SK-N-SH (cell line): ENCODE measurements at regions not wholly inside any gene's neighbourhood (a gene's known extent, or its start where the extent isn't known, plus 50 kb on each side); places are given as distances from the start of the nearest gene placed in this dataset.

ENCODE experiments used
- CTCF ChIA-PET: fragments of 300-600, 350-600 bp; formaldehyde crosslinking; extraction: SDS; loops from one replicate; lab custom pipeline; 2021; lab: Yijun Ruan, JAX
- POLR2A ChIA-PET: fragments of 350-600 bp; sonication (Branson Sonifier 250); formaldehyde crosslinking; extraction: SDS; loops from one replicate; lab custom pipeline; 2020; ENCODE audit warnings: antibody characterized with exemption, inconsistent platforms; lab: Yijun Ruan, JAX
- DNase-seq: peaks from one replicate; pipeline ENCODE4 v3.0.0; 2012
- H2AFZ ChIP-seq: fragments of 200-600 bp; sonication (generic); 2 replicates; pipeline ENCODE4 v1.8.1; 2016; ENCODE audit warnings: antibody characterized with exemption, mild to moderate bottlenecking, low read depth
- H3F3A ChIP-seq: fragments of 200-600 bp; sonication (generic); replicated peaks from 2 replicates; pipeline ENCODE3; 2016; ENCODE audit warnings: antibody characterized with exemption, mild to moderate bottlenecking; ENCODE audit not compliant: insufficient read depth
- H3K27ac ChIP-seq, 2 experiments: fragments of 200-500 bp in 1 of 2; fragments of 200-600 bp in 1 of 2; sonication (Bioruptor generic) in 1 of 2; sonication (generic), shearing (Covaris generic) in 1 of 2; 2 replicates each; pipeline versions ENCODE4 v1.5.1 to v1.6.1; 2014 to 2016; ENCODE audit warnings: low read depth in 2 of 2, inconsistent platforms in 1 of 2, low read length in 1 of 2, mild to moderate bottlenecking in 1 of 2, mixed read lengths in 1 of 2
- H3K27me3 ChIP-seq: fragments of 200-600 bp; sonication (generic), shearing (Covaris generic); 2 replicates; pipeline ENCODE4 v1.6.1; 2016; ENCODE audit warnings: mixed run types; ENCODE audit not compliant: insufficient read depth
- H3K36me3 ChIP-seq, 2 experiments: fragments of 200-500 bp in 1 of 2; fragments of 200-600 bp in 1 of 2; sonication (Bioruptor generic) in 1 of 2; sonication (generic) in 1 of 2; replicated peaks in 1 of 2; 2 replicates each; pipeline versions ENCODE3 to v1.5.1; 2014 to 2016; ENCODE audit warnings: low read length in 1 of 2, mild to moderate bottlenecking in 1 of 2; ENCODE audit not compliant: insufficient read depth in 2 of 2, control insufficient read depth in 1 of 2
- H3K4me1 ChIP-seq, 2 experiments: fragments of 200-500 bp in 1 of 2; fragments of 200-600 bp in 1 of 2; sonication (Bioruptor generic) in 1 of 2; sonication (generic), shearing (Covaris generic) in 1 of 2; 2 replicates each; pipeline versions ENCODE4 v1.5.1 to v1.6.1; 2014 to 2016; ENCODE audit warnings: low read depth in 1 of 2, low read length in 1 of 2, mixed run types in 1 of 2; ENCODE audit not compliant: insufficient read depth in 2 of 2, control insufficient read depth in 1 of 2
- H3K4me2 ChIP-seq: fragments of 200-600 bp; sonication (generic), shearing (Covaris generic); 2 replicates; pipeline ENCODE4 v1.6.1; 2017; ENCODE audit warnings: mixed run types
- H3K4me3 ChIP-seq, 2 experiments: fragments of 200-500 bp in 1 of 2; fragments of 200-600 bp in 1 of 2; sonication (Bioruptor generic) in 1 of 2; sonication (generic), shearing (Covaris generic) in 1 of 2; 2 replicates each; pipeline versions ENCODE4 v1.5.1 to v1.8.1; 2014 to 2016; ENCODE audit warnings: low read depth in 2 of 2, inconsistent platforms in 1 of 2, low read length in 1 of 2, mild to moderate bottlenecking in 1 of 2, mixed read lengths in 1 of 2, moderate library complexity in 1 of 2
- H3K79me2 ChIP-seq: fragments of 200-600 bp; sonication (generic); 2 replicates; pipeline ENCODE4 v1.8.1; 2017; ENCODE audit warnings: mild to moderate bottlenecking; ENCODE audit not compliant: insufficient read depth
- H3K9ac ChIP-seq: fragments of 200-600 bp; sonication (generic); 2 replicates; pipeline ENCODE4 v1.6.1; 2017; ENCODE audit warnings: mixed run types
- H3K9me2 ChIP-seq: fragments of 200-600 bp; sonication (generic); 2 replicates; pipeline ENCODE4 v1.6.1; 2017; ENCODE audit warnings: mixed run types
- H3K9me3 ChIP-seq: fragments of 200-600 bp; sonication (generic); 2 replicates; pipeline ENCODE4 v1.6.1; 2017; ENCODE audit warnings: mixed run types, mild to moderate bottlenecking, moderate library complexity
- H4K20me1 ChIP-seq: fragments of 200-600 bp; sonication (generic); 2 replicates; pipeline ENCODE4 v1.6.1; 2017; ENCODE audit warnings: mild to moderate bottlenecking, mixed run types; ENCODE audit not compliant: insufficient read depth
- CTCF ChIP-seq: fragments of 200-600 bp; sonication (generic); IDR thresholded peaks from 2 replicates; pipeline ENCODE4 v1.6.1; 2017; ENCODE audit warnings: antibody characterized with exemption, mild to moderate bottlenecking, moderate library complexity
- EP300 ChIP-seq, 2 experiments: IDR thresholded peaks; 2 replicates each; pipeline versions ENCODE4 v1.4.0 to v1.6.1; 2012; ENCODE audit warnings: borderline replicate concordance in 1 of 2, low read depth in 1 of 2, low read length in 1 of 2
- EZH2phosphoT487 ChIP-seq: fragments of 200-600 bp; sonication (generic); IDR thresholded peaks from 2 replicates; pipeline ENCODE4 v1.6.1; 2017; ENCODE audit warnings: low read depth, mixed run types, mild to moderate bottlenecking, antibody characterized with exemption, moderate library complexity, borderline replicate concordance
- FOSL2 ChIP-seq: IDR thresholded peaks from 2 replicates; pipeline ENCODE4 v1.4.0; 2012; ENCODE audit warnings: low read depth, mild to moderate bottlenecking, moderate library complexity, borderline replicate concordance
- FOXJ3 ChIP-seq: sonication (generic); formaldehyde crosslinking; IDR thresholded peaks from 2 replicates; pipeline ENCODE4 v1.5.1; 2020; ENCODE audit warnings: mild to moderate bottlenecking, missing genetic modification reagents
- FOXM1 ChIP-seq: IDR thresholded peaks from 2 replicates; pipeline ENCODE4 v1.4.0; 2012; ENCODE audit warnings: low read depth, mild to moderate bottlenecking
- GABPA ChIP-seq: IDR thresholded peaks from 2 replicates; pipeline ENCODE4 v1.4.0; 2012; ENCODE audit warnings: low read depth, mild to moderate bottlenecking
- GATA2 ChIP-seq: sonication (generic); formaldehyde crosslinking; IDR thresholded peaks from 2 replicates; pipeline ENCODE4 v1.5.0; 2020; ENCODE audit warnings: mild to moderate bottlenecking, missing genetic modification reagents
- IRF3 ChIP-seq: fragments of 150-350 bp; IDR thresholded peaks from 2 replicates; pipeline ENCODE4 v1.6.1; 2016; ENCODE audit warnings: mild to moderate bottlenecking, low read depth, low read length
- MAX ChIP-seq: IDR thresholded peaks from 2 replicates; pipeline ENCODE4 v1.4.0; 2012; ENCODE audit warnings: low read depth
- NFIC ChIP-seq: IDR thresholded peaks from 2 replicates; pipeline ENCODE4 v1.4.0; 2012; ENCODE audit warnings: borderline replicate concordance
- PBX3 ChIP-seq: IDR thresholded peaks from 2 replicates; pipeline ENCODE4; 2012
- POLR2AphosphoS5 ChIP-seq: IDR thresholded peaks from 2 replicates; pipeline ENCODE4 v1.6.1; 2012; ENCODE audit warnings: low read depth, low read length
- RAD21 ChIP-seq: IDR thresholded peaks from 2 replicates; pipeline ENCODE4 v1.6.1; 2012; ENCODE audit warnings: mild to moderate bottlenecking, low read length
- RCOR1 ChIP-seq: fragments of 150-350 bp; IDR thresholded peaks from 2 replicates; pipeline ENCODE4 v1.6.1; 2017; ENCODE audit warnings: antibody characterized with exemption, low read length
- RFX5 ChIP-seq: IDR thresholded peaks from 2 replicates; pipeline ENCODE4 v1.6.1; 2012; ENCODE audit warnings: mild to moderate bottlenecking, improper control_type of control experiment, low read length
- RXRA ChIP-seq: IDR thresholded peaks from 2 replicates; pipeline ENCODE4 v1.4.0; 2012; ENCODE audit warnings: low read depth, mild to moderate bottlenecking, borderline replicate concordance
- SIN3A ChIP-seq: IDR thresholded peaks from 2 replicates; pipeline ENCODE4 v1.6.1; 2012; ENCODE audit warnings: low read depth, mild to moderate bottlenecking, low read length, moderate library complexity, borderline replicate concordance
- TCF12 ChIP-seq: IDR thresholded peaks from 2 replicates; pipeline ENCODE4 v1.4.0; 2012
- TEAD4 ChIP-seq: IDR thresholded peaks from 2 replicates; pipeline ENCODE4 v1.4.0; 2012; ENCODE audit warnings: mild to moderate bottlenecking, borderline replicate concordance; ENCODE audit not compliant: insufficient read depth
- USF1 ChIP-seq: IDR thresholded peaks from 2 replicates; pipeline ENCODE4 v1.4.0; 2012; ENCODE audit warnings: low read depth, borderline replicate concordance
- ZBTB33 ChIP-seq: IDR thresholded peaks from 2 replicates; pipeline ENCODE4 v1.4.0; 2012; ENCODE audit warnings: low read depth, borderline replicate concordance
- WGBS: methylation state at CpG from one replicate; pipeline ENCODE4 v1.1.6; 2017; ENCODE audit warnings: low lambda C conversion rate; 5-methylcytosine and 5-hydroxymethylcytosine counted together

- H3K4me2 ChIP-seq = no peak overlapping the region
- no peak overlapping the region for H3K9ac ChIP-seq
- ChIA-PET CTCF (no interaction called here), POLR2A (no interaction called here)
- H3K4me3 ChIP-seq = no peak overlapping the region
- no peaks in the 10 kb centered on the region for H4K20me1 ChIP-seq
- no peaks in the 10 kb centered on the region for H3K27me3 ChIP-seq
- H3K36me3 ChIP-seq = no peaks in the 10 kb centered on the region
- no peaks in the 10 kb centered on the region for H3F3A ChIP-seq
- H3K79me2 ChIP-seq = no peaks in the 10 kb centered on the region
- no peak for DNase-seq
- H3K27ac ChIP-seq = no peak overlapping the region; a peak in 1 of 4 replicates
- TF ChIP-seq POLR2AphosphoS5 (no peak), FOXJ3 (CRISPR knock-in tag) (no peak), USF1 (no peak), IRF3 (no peak), EP300 (IDR thresholded peaks at IDR 0.05; ENCODE audit: borderline replicate concordance in 1 of 2, low read depth in 1 of 2, low read length in 1 of 2) (no peak), RCOR1 (no peak), MAX (no peak), RAD21 (no peak), GATA2 (CRISPR knock-in tag) (no peak), CTCF (no peak)
- TF ChIP-seq, all 33 proteins: peak for 0
- Histone ChIP-seq H3K9me3 (no peaks in the 10 kb centered on the region), H3K4me1 (peaks cover 0 to 2% of the 10 kb centered on the region in 2 experiments; a peak in 2 of 4 replicates), H2AFZ (no peak overlapping the region), H3K9me2 (no peaks in the 10 kb centered on the region)
- WGBS = 17% methylated on average over 3 of the region's 3 CpGs
Observed at GRCh38 chr6:144471986-144472385, 186.9 kb downstream of the UTRN start.

GRCh38 chr6:144474290-144474689 lies 189.2 kb downstream of the UTRN start:
- POLR2A ChIA-PET = no interaction called here
- CTCF ChIA-PET = interaction anchor here (2.0 kb wide), 1 partner anchor 7 kb away, joined by 5 read pairs; no protein-coding TSS in a partner anchor
- no peak for TF ChIP-seq POLR2AphosphoS5
- TF ChIP-seq GABPA = no peak
- TF ChIP-seq PBX3 = no peak
- no peak for TF ChIP-seq ZBTB33
- TF ChIP-seq FOXM1 = no peak
- TF ChIP-seq SIN3A = no peak
- TF ChIP-seq EZH2phosphoT487 = no peak
- TF ChIP-seq NFIC = no peak
- no peak for TF ChIP-seq RXRA
- no peak for TF ChIP-seq RAD21
- TF ChIP-seq RFX5 = no peak
- TF ChIP-seq TCF12 = no peak
- TF ChIP-seq TEAD4 = no peak
- TF ChIP-seq FOSL2 = no peak

More at GRCh38 chr6:144474290-144474689, 189.2 kb downstream of the UTRN start:
- Histone ChIP-seq H4K20me1 (no peaks in the 10 kb centered on the region), H3K9ac (no peak overlapping the region), H3K9me2 (no peaks in the 10 kb centered on the region), H3K4me2 (no peak overlapping the region), H3K27ac (no peak overlapping the region), H3K79me2 (no peaks in the 10 kb centered on the region), H3K27me3 (no peaks in the 10 kb centered on the region), H3K36me3 (no peaks in the 10 kb centered on the region), H3F3A (no peaks in the 10 kb centered on the region), H2AFZ (no peak overlapping the region), H3K9me3 (no peaks in the 10 kb centered on the region), H3K4me3 (no peak overlapping the region), H3K4me1 (no peaks in the 10 kb centered on the region; a peak in 1 of 4 replicates)
- DNase-seq = no peak
- 14% methylated on average over 1 of the region's 1 CpG for WGBS
